Inferior parietal cortex (tissue), 1 donor: ENCODE measurements at regions not wholly inside any gene's neighbourhood (a gene's known extent, or its start where the extent isn't known, plus 50 kb on each side); places are given as distances from the start of the nearest gene placed in this dataset.
A peak's percentile ranks its signal among the peaks of the same experiment; 100 is the strongest.

Experiments used
- DNase-seq: peaks from one replicate; pipeline ENCODE4 v3.0.0-alpha.2; 2016; ENCODE audit errors: extremely low spot score

GRCh38 chr3:167895684-167896083, 160.2 kb downstream of the SERPINI1 start:
- DNase-seq: no peak

GRCh38 chr3:167895178-167895577, 159.7 kb downstream of the SERPINI1 start:
- no peak for DNase-seq

GRCh38 chr3:167892205-167892604, 156.7 kb downstream of the SERPINI1 start:
- DNase-seq: no peak

- no peak for DNase-seq
Observed at GRCh38 chr3:167887096-167887495, 151.6 kb downstream of the SERPINI1 start.

GRCh38 chr3:167886690-167887089, 151.2 kb downstream of the SERPINI1 start:
- no peak for DNase-seq

GRCh38 chr3:167885277-167885676, 149.8 kb downstream of the SERPINI1 start:
- no peak for DNase-seq

GRCh38 chr3:167884481-167884880, 149.0 kb downstream of the SERPINI1 start:
- no peak for DNase-seq

- no peak for DNase-seq
Observed at GRCh38 chr3:167883452-167883851, 147.9 kb downstream of the SERPINI1 start.

GRCh38 chr3:167882057-167882667, 146.6 kb downstream of the SERPINI1 start:
- peak; percentile 75 for DNase-seq

GRCh38 chr3:167880183-167880582, 144.7 kb downstream of the SERPINI1 start:
- no peak for DNase-seq

- no peak for DNase-seq
Observed at GRCh38 chr3:167876620-167877281, 141.2 kb downstream of the SERPINI1 start.
